Left lung (tissue), 4 donors: ENCODE measurements at regions not wholly inside any gene's neighbourhood (a gene's known extent, or its start where the extent isn't known, plus 50 kb on each side); places are given as distances from the start of the nearest gene placed in this dataset.

ENCODE experiments used
- ATAC-seq: fragments of 200-7000 bp; cut with Tn5 transposase; one replicate; pipeline ENCODE4 v1.9.1; 2020; ENCODE audit warnings: moderate library complexity
- DNase-seq, 4 donors: peaks; one replicate each; pipeline ENCODE4 v3.0.0-alpha.2; 2013 to 2020
- H3K27ac ChIP-seq, 2 donors: fragments of 200-600 bp; sonication (generic) in 1 of 2; one replicate each; pipeline versions ENCODE4 v1.5.0 to v1.8.0; 2020 to 2021
- H3K27me3 ChIP-seq, 2 donors: fragments of 200-600 bp; sonication (generic) in 1 of 2; one replicate each; pipeline versions ENCODE4 v1.5.0 to v1.8.0; 2020 to 2021
- H3K36me3 ChIP-seq, 2 donors: fragments of 200-600 bp; sonication (generic) in 1 of 2; one replicate each; pipeline versions ENCODE4 v1.5.0 to v1.8.0; 2020 to 2021
- H3K4me1 ChIP-seq, 2 donors: fragments of 200-600 bp; one replicate each; pipeline ENCODE4 v1.8.0; 2021
- H3K4me3 ChIP-seq, 2 donors: fragments of 200-600 bp; sonication (generic) in 1 of 2; one replicate each; pipeline versions ENCODE4 v1.5.0 to v1.8.0; 2020 to 2021; ENCODE audit warnings: mild to moderate bottlenecking in 1 of 2
- H3K9me3 ChIP-seq, 2 donors: fragments of 200-600 bp; sonication (generic) in 1 of 2; one replicate each; pipeline versions ENCODE4 v1.5.0 to v1.8.0; 2020 to 2021
- CTCF ChIP-seq, 2 donors: fragments of 200-600 bp; sonication (generic) in 1 of 2; IDR thresholded peaks; one replicate each; pipeline versions ENCODE4 v1.5.0 to v1.8.0; 2021; ENCODE audit warnings: antibody characterized with exemption in 2 of 2
- intact Hi-C, 2 donors: fragments of 100-400 bp; cut with DNase I; formaldehyde crosslinking; loops; one replicate each; pipeline versions ENCODE4 v1.11.2 to v1.14.2; 2022
- donor health status: DM: no; HTN: yes; CAD: no.
- donor health status: DM: no; HTN: no; CAD: no.

DNA sequence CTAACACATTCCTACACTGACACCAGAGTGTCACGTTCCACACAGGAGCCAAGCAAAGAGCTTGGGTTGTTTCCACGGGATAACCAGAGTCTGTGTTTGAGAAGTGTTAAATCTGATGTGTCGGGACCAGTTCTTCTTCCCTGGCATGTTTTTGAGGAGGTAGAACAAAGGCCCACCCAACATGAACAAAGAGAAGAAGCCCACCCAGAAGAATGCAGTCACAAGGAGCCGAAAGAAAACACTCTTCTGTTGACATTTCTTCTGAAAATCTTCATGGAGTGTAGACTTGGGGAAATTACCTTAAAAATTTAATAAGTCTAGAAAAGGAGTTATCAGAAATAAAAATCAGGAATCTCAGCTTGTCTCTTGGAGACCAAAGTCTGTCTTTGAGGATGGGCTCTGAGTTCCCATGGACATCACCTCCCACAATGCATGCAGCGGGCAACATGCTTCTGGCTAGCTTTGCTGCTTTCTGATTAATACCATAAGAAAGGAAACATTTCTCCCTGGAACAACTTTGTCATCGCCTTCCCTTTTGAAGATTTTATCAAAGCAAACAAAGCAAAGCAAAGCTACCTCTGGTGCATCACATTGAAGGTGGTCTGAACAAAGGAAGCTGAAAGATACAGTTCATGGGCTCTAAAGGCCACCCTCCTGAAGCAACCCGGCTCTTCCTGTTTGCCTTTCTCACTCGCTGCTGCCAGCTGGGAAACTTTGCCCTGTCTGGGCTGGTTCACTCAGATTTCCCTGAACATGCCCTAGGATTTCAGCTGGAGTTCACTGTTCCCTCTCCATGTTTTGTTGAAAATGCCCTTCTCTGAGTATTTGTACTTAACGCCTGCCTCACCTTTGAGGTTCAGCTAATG lies 448.1 kb downstream of the KIF16B start:
- ATAC-seq (peak; percentile 27), DNase-seq (no peak)
- Histone ChIP-seq H3K27me3 (no peaks in the 10 kb centered on the region), H3K4me1 (no peaks in the 10 kb centered on the region), H3K36me3 (no peaks in the 10 kb centered on the region), H3K9me3 (no peaks in the 10 kb centered on the region), H3K4me3 (no peak overlapping the region), H3K27ac (no peak overlapping the region)
- no peak for TF ChIP-seq CTCF (IDR thresholded peaks at IDR 0.05)
- intact Hi-C loops = no loop called here

GRCh38 chr20:16124491-16124890 lies 448.8 kb downstream of the KIF16B start:
- Histone ChIP-seq H3K4me1 (no peaks in the 10 kb centered on the region), H3K27me3 (no peaks in the 10 kb centered on the region), H3K36me3 (no peaks in the 10 kb centered on the region), H3K9me3 (no peaks in the 10 kb centered on the region), H3K27ac (no peak overlapping the region), H3K4me3 (no peak overlapping the region)
- TF ChIP-seq CTCF (IDR thresholded peaks at IDR 0.05) = no peak
- intact Hi-C loops = no loop called here
- DNase-seq (no peak), ATAC-seq (no peak)

- DNase-seq (no peak), ATAC-seq (no peak)
- H3K36me3 ChIP-seq = no peaks in the 10 kb centered on the region
- TF ChIP-seq CTCF (IDR thresholded peaks at IDR 0.05) = no peak
- H3K9me3 ChIP-seq = no peaks in the 10 kb centered on the region
- intact Hi-C loops = no loop called here
- no peak overlapping the region for H3K27ac ChIP-seq
- no peaks in the 10 kb centered on the region for H3K4me1 ChIP-seq
- H3K27me3 ChIP-seq = no peaks in the 10 kb centered on the region
- H3K4me3 ChIP-seq = no peak overlapping the region
Measured at GRCh38 chr20:16123623-16124022, 449.6 kb downstream of the KIF16B start.

DNA sequence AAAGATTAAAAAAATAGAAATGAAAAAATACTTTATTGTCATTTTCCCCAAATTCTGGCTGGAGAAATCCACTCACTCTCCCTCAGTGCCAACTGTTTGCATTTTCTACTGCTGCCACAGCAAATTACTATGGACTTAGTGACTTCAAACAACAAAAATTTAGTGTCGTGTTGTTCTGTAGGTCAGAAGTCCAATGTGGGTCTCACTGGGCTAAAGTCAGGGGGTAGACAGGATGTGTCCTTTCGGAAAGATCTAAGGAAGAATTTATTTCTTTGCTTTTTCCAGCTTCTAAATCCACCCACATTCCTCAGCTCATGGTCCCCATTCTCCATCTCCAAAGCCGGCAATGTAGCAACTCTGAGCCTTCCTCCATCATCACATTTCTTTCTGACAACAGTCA lies 453.3 kb downstream of the KIF16B start:
- intact Hi-C loops = no loop called here

More for the DNA sequence above, 453.3 kb downstream of the KIF16B start:
- Histone ChIP-seq H3K27me3 (no peaks in the 10 kb centered on the region), H3K9me3 (no peaks in the 10 kb centered on the region), H3K4me3 (no peak overlapping the region), H3K4me1 (peaks cover 0 to 4% of the 10 kb centered on the region in 2 donors), H3K36me3 (no peaks in the 10 kb centered on the region), H3K27ac (no peak overlapping the region)
- no peak for TF ChIP-seq CTCF (IDR thresholded peaks at IDR 0.05)
- DNase-seq (no peak), ATAC-seq (no peak)
